NB4 (cell line): ENCODE measurements at regions not wholly inside any gene's neighbourhood (a gene's known extent, or its start where the extent isn't known, plus 50 kb on each side); places are given as distances from the start of the nearest gene placed in this dataset.

Experiments
- DNase-seq: peaks from one replicate; pipeline ENCODE4 v3.0.0; 2010; ENCODE audit warnings: low read depth
- H3K4me3 ChIP-seq: one replicate; pipeline ENCODE4 v1.5.1; 2011; ENCODE audit warnings: mild to moderate bottlenecking, low read depth, low read length, moderate library complexity
- MYC ChIP-seq: IDR thresholded peaks from 2 replicates; pipeline ENCODE4 v1.6.1; 2011; ENCODE audit warnings: low read depth, low read length
- POLR2A ChIP-seq: IDR thresholded peaks from 2 replicates; pipeline ENCODE4 v1.6.1; 2011; ENCODE audit warnings: mild to moderate bottlenecking; ENCODE audit not compliant: insufficient read length; ENCODE audit errors: extremely low read depth
- TF ChIP-seq, protein P1 (sequence below): IDR thresholded peaks from 2 replicates; pipeline ENCODE4 v1.6.1; 2011; ENCODE audit warnings: low read depth, low read length
- TF ChIP-seq, protein P2 (sequence below): IDR thresholded peaks from one replicate; pipeline ENCODE4 v1.5.1; 2012; ENCODE audit warnings: low read depth, low read length

DNA sequence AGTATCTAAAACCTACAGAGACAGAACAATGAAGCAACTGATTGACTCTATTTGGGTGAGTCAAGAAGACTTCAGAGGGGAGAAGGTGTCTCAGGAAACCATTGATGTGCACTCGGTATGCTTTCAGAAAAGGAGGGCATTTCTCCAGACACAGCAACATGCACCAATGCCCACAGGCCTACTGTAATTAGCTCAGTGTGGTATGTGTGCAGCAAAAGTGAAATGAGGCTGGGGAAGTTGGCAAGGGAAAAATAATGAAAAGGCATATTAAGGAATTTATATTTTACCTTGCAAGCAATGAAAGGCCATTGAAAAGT, 158.4 kb upstream of the GRIP1 start:
- TF ChIP-seq, protein P1, sequence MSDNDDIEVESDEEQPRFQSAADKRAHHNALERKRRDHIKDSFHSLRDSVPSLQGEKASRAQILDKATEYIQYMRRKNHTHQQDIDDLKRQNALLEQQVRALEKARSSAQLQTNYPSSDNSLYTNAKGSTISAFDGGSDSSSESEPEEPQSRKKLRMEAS = no peak
- TF ChIP-seq MYC (no peak), POLR2A (no peak)
- TF ChIP-seq, protein P2, sequence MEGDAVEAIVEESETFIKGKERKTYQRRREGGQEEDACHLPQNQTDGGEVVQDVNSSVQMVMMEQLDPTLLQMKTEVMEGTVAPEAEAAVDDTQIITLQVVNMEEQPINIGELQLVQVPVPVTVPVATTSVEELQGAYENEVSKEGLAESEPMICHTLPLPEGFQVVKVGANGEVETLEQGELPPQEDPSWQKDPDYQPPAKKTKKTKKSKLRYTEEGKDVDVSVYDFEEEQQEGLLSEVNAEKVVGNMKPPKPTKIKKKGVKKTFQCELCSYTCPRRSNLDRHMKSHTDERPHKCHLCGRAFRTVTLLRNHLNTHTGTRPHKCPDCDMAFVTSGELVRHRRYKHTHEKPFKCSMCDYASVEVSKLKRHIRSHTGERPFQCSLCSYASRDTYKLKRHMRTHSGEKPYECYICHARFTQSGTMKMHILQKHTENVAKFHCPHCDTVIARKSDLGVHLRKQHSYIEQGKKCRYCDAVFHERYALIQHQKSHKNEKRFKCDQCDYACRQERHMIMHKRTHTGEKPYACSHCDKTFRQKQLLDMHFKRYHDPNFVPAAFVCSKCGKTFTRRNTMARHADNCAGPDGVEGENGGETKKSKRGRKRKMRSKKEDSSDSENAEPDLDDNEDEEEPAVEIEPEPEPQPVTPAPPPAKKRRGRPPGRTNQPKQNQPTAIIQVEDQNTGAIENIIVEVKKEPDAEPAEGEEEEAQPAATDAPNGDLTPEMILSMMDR = no peak
- no peak for DNase-seq
- H3K4me3 ChIP-seq = no peak overlapping the region

- no peak for DNase-seq
- TF ChIP-seq, protein P1 = no peak
- TF ChIP-seq, protein P2 = no peak
- TF ChIP-seq POLR2A (no peak), MYC (no peak)
- no peak overlapping the region for H3K4me3 ChIP-seq
Observed at GRCh38 chr12:66838366-66838765, 159.5 kb upstream of the GRIP1 start.

DNA sequence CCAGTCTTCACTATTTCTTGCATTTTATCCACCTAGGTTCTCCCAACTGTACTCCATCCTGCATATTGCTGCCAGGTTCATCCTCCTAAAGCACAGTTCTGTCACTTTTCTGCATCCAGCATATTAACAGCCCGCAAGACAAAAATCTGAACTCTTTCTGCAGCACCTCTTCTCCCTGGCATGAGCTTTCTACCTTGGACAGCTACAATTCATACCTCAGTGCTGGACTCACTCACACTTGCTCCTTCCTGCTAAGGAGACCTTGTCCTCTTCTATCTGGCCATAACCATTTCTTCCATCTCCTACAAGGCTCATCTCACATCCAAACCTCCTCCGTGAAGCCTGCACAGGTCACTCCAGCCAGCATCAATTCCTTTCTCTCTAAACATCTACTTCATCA, 170.1 kb upstream of the GRIP1 start:
- TF ChIP-seq POLR2A (no peak), MYC (no peak)
- TF ChIP-seq, protein P2 = no peak
- TF ChIP-seq, protein P1 = no peak
- no peak for DNase-seq
- no peak overlapping the region for H3K4me3 ChIP-seq

- H3K4me3 ChIP-seq = no peak overlapping the region
- TF ChIP-seq POLR2A = no peak
- peak; percentile 56 for DNase-seq
Observed at GRCh38 chr12:66851134-66851533, 172.3 kb upstream of the GRIP1 start.

- TF ChIP-seq, protein P1 = no peak
- TF ChIP-seq POLR2A (no peak), MYC (no peak)
- TF ChIP-seq, protein P2 = no peak
- no peak overlapping the region for H3K4me3 ChIP-seq
- DNase-seq = no peak
Observed at GRCh38 chr12:66852091-66852490, 173.2 kb upstream of the GRIP1 start.

DNA sequence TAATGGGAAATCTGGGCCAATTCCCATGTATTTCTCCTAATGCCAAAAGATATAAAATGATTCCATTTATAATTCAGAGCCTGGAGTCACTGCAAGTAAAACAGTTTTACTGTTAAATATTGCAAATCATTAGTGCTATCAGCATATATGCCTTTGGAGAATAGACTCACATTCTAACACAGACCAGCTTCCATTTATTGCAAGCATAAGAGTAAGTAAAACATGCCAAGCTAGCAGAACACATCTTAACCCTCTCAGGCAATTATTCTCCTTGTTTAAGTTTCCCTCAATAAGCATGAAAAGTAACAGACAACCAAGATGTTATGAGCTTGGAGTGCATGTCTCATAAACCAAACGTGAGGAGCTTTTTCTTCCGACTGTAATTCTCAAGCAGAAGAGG, 173.9 kb upstream of the GRIP1 start:
- TF ChIP-seq POLR2A (no peak), MYC (no peak)
- TF ChIP-seq, protein P1 = no peak
- TF ChIP-seq, protein P2 = no peak
- no peak overlapping the region for H3K4me3 ChIP-seq
- no peak for DNase-seq
